ENCODE measurements at regions not wholly inside any gene's neighbourhood (a gene's known extent, or its start where the extent isn't known, plus 50 kb on each side); places are given as distances from the start of the nearest gene placed in this dataset.

DNA sequence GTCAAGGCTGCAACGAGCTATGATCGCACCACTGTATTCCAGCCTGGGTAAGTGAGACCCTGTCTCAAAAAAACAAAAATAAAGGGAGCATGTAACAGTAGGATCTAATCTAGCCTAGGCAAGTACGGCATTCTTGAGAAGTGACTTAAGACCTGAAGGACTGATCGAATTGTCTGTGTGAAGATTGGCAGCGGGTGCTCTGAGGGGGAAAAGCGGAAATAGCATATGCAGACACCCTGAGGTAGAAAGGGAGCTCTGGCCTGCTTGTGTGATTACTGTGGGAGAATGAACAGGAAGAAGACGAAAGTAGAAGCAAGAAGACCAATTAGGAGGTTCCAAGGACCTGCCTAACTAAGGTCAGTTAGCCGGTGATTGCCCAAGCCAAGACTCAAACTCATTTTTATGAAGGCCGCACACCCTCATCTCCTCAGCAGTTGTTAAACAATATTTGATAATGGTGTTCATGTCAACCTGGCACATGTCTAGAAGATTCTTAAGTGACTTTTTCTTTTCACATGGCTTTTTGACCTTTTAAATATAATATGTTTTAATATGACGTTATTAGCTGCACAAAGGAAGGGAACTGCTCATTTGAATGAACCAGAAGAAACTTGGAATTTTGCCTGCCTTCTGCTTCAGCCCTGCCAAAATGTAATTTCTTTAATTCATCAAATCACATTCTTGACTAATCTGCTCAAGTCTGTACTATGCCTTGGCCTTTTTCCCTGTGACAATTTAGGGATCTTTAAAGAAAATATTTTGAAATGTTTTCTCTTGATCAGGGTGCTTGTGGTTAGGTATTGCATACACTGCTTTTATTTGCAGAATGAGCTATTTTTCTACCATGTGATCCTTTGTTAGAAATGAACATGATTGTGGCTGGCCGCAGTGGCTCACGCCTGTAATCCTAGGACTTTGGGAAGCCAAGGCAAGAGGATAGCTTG lies 289.2 kb upstream of the DMRT1 start:
- no peak for DNase-seq

DNA sequence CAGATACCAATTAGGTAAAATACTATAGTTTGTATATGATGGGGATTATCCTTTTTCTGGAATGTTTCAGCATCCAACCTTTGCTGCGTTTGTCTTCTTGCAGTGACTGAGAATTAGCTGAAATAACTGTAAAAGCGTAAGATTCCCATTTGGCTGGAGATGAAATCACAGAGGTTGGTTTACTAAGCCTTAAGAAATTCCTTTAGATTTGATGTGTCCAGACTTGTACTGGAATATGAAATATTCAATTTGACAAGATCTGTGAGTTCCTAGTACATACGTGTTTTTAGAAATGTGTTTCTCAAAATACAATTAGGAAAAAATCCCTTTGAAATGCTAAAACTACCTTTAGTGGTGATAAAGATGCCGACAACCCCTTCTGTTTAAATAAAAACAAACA lies 286.0 kb upstream of the DMRT1 start:
- DNase-seq = no peak

DNA sequence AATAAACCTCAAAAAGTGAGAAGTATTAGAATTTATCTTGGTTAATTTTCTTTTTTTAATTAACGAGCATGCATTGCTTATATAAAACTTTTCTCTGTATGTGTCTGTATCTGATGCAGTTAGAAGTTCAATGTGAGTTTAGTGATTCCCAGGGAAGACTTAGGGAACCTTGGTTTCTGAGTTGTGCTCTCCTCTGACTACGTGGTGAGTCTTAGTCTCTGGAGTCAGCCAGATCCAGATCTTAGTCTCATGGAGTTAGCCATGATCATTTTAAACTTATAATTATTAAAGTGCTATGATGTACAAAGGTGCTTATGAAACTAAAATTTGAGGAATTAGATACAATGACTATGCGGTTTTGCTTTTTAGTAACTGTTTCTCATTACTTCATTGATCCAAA lies 285.3 kb upstream of the DMRT1 start:
- no peak for DNase-seq

DNA sequence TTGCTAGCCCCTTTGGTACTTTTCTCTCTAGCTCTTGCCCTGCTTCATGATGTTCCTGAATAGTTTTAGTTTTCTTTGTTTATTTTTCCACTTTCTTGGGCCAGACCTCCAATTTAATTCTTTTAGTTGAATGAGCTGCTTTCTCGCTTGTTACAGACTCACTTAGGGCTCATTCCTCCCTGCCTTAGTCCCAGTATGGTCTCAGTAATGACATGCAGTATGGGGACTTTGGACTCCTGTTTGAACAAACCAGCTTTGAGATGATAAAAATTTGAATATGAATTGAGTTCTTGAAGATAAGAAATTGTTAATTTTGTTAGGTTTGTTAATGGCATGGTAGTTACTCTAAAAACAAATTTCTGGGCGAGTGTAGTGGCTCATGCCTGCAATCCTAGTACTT lies 284.8 kb upstream of the DMRT1 start:
- no peak for DNase-seq

DNA sequence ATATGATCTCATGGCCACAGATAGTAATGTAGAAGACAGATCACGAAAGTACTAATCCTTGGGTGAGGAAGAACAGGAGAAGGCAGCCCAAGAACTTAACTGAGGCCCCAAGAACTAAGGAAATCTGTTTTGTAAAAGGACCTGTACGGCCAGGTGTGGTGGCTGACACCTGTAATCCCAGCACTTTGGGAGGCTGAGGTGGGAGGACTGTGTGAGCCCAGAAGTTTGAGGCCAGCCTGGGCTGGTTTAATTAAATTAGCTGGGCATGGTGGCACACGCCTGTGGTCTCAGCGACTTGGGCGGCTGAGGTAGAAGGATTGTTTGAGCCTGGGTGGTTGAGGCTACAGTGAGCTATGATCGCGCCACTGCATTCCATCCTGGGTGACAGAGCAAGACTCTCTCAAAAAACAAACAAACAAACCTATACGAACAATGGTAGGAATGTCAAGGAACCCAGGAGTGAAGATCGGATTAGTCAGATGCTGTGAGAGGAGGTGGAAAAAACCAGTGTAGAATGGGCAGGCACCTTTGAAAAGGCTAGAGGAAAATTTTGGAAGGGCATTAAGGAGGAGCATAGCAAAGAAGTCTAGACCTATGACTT lies 283.8 kb upstream of the DMRT1 start:
- DNase-seq = no peak

DNA sequence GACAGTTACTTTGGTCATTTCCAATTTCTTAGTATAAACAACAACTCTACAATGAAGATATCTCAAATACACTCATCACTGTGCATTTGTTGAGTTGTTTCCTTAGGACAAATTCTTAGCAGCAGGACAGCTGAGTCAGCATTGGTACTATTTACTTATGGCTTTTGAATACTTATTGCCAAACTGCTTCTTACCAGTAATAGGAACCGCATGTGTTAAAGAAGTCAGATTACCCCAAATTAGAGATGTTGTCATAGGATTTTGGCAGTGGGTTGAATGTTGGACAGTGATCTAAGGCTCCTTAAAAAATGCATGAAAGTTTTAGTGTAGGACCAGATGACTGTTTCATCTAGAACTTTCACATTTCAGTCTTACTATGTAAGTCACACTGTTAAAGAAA lies 280.1 kb upstream of the DMRT1 start:
- DNase-seq = no peak

DNA sequence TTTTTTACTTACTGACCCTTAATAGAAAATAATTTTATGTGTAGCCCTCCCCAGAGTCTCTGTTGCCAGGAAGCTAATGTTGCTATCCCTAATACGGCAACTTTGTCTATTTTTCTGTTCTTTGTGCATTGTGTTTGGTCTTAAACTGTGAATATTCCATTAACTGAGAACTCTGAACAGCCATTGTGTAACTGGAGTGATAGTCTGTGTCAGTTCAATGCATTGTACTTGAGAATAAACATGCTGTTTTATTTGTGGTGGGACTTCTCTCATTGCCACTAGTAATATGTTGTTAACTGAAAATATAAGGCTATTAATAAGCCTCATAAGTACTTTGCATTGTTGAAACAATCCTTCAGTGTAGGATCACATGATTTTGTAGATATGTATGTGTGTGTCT lies 278.3 kb upstream of the DMRT1 start:
- no peak for DNase-seq

DNA sequence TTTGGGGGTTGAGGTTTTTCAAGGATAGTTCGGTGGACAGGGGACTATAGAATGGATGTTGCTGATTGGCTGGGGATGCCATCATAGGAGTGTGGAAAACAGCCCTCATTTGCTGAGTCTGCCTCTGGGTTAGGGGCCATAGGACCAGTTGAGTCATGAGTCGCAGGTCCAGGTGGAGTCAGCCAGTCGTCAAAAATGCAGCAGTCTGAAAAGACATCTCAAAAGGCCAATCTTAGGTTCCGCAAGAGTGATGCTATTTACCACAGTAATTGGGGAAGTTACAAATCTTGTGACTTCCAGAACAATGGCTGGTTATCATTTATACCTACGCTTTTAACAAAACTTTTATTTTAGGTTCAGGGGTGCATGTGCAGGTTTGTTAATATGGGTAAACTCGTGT lies 276.0 kb upstream of the DMRT1 start:
- DNase-seq = no peak

DNA sequence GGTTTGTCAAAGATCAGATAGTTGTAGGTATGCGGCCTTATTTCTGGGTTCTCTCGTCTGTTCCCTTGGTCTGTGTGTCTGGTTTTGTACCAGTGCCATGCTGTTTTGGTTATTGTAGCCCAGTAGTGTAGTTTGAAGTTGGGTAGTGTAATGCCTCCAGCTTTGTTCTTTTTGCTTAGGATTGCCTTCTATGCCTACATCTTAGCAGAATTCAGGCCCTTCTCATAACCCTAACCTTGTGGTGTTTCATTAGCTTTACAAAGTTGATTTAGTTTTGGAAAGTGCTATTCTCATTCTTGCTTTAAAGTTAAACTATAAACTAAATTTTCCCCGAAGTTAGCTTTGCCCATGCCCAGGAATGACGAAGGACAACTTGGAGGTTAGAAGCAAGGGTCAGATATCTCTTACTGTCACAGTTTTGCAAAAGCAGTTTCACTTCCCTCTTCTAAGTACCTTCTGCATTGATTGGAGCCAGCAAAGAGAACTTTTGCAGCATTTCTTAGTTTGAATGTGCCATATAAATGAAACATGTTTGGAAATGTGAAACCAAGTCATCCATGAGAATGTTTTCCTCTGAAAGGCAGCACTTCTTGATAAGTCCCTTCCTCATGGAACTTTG lies 274.3 kb upstream of the DMRT1 start:
- no peak for DNase-seq

DNA sequence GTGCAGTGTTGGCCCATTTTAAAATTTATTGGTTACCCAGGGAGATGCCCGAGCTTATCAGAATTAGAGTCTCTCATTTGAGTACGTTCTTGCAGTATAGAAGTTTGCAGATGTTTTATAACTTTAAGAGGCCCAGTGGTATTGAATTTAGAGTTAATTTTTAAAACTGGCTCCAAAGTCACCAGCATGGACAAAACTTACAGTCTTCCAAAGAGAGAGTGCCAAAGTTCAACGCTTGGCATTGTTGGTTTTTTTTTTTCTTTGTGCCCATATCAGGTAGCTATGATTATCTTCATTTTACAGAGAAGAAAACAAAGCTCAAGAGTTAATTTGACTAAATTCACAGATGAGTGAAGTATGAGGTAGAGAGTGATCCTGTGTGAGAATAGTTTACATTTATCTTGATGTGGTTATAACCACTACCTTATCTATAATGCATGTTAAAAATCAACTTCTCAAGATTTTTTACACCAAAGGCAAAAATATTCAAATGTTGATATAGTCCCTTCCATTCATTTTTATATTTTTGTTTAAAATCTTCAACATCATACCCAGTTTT lies 273.7 kb upstream of the DMRT1 start:
- DNase-seq = no peak

DNA sequence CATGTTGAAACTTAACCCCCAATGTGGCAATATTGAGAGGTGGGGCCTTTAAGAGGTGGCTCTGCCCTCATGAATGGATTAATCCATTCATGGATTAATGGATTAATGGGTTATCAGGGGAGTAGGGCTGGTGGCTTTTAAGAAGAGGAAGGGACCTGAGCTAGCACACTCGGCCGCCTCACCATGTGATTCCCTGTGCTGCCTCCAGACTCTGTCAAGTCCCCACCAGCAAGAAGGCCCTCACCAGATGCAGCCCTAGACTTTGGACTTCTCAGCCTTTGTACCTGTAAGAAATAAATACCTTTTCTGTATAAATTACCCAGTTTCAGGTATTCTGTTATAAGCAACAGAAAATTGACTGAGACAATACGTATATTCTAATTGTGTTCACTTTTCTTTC lies 272.2 kb upstream of the DMRT1 start:
- no peak for DNase-seq

DNA sequence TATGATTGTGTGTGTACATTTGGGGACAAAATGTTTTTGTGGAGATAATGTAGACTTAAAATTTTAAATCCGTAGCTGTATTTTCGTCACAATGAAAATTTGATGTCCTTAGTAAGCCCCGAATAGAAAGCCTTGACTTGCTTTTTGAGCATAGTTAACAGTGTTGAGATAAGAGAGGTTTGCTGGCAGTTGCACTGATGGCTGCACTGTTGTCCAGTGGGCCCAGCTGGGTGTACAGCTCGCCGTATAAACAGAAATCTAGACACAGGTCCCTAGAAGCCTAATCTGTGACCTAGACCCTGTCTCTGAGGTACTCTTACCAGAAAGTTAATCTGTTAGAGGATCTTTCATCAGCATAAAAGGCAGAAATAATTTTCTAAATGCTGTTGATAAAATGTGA lies 271.3 kb upstream of the DMRT1 start:
- DNase-seq = no peak

DNA sequence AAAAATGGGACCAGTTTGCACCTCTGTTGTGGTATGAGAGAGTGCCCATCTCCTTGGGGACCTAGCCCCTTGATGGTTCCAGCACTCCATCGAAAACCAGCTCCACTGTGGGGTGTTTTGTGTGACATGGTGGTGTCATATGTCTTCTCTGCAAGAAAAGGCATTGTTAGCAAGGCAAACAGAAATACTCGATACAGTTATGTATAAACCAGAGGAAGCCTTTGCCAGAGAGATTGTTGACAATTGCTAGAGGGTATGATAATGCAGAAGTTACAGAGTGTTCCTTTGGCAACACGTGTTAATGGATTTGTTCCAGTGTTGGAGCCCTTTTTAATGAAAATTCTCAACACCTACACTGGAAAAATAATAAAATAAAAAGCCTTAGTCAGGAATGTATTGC lies 270.4 kb upstream of the DMRT1 start:
- DNase-seq = no peak

DNA sequence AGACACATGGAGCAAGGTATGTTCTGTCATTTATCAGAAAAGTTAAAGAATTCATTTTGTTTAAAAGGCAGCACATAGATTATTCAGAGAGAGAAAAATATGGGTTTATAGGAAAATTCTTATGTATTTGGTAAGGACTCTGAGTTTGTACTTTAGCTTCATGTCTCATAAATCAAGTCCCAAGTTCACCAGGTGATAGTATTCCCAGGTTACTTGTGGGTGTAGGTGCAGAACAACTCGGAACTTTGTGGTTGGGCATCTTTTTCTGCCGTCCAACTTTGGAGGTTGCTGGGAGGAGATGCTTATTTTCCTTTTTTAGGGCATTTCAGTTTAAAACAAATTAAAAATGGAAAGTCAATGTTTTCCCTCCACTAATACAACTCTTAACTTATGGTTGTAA lies 269.8 kb upstream of the DMRT1 start:
- no peak for DNase-seq

DNA sequence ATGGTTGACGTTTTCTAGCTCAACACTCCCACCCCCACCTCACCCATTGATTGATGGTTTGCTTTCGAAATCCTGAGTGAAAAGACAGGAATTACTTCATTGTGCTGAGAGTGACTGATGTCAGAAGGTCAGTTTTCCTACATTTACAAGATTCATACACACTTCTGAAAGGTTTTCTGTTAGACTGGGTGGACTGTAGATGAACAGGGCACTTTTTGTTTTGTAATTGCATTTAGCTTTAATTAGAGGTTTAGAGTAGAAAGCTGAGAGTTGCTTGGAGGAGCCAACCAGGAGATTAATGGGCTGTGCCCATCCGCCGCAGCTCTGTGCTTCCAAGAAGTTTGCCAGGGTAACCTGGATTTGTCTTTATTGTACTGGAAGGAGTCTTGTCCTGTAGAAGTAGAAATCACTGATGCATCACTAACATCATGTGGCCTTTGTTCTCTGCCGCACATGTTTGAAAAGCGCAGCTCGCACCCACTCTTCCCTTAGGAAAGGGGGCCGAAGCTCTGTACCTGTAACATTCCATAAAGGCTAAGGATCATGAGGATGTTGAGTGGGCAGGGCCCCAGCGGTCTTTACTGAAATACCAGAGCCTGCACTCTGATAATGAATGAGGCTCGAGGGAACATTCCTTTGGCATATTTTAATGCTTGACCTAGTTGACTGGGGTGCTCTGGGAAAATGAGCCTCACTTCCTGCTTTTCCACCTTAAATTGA lies 267.6 kb upstream of the DMRT1 start:
- peak; percentile 62 for DNase-seq

DNA sequence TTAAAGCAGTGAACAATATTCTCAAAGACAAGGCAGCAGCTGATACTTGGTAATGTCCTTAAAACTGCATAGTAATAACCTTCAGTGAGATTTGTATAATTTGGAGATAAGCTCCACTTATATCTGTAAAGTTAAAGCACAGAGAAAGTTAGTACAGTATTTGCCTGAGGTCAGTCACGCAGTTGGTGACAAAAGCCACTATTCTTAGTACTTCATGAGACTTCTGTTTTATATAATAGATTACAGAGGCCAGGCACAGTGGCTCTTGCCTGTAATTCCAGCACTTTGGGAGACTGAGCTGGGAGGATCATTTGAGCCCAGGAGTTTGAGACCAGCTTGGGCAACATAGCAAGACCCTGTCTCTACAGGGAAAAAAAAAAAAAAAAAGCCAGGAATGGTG lies 266.4 kb upstream of the DMRT1 start:
- no peak for DNase-seq

DNA sequence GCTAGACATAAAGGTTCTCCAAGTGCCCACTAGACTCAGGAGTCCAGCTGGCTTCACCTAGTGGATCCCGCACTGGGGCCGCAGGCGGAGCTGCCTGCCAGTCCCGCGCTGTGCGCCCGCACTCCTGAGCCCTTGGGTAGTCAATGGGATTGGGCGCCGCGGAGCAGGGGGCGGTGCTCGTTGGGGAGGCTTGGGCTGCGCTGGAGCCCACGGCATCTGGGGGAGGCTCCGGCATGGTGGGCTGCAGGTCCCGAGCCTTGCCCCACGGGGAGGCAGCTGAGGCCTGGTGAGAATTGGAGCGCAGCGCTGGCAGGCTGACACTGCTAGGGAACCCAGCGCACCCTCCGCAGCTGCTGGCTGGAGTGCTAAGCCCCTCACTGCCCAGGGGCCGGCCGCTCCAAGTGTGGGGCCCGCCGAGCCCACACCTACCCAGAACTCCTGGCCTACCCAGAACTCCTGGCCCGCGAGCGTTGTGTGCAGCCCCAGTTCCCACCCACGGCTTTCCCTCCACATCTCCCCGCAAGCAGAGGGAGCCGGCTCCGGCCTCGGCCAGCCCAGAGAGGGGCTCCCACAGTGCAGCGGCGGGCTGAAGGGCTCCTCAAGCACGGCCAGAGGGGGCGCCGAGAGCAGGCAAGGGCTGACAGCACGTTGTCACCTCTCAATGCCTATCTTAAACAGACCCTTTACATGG lies 260.7 kb upstream of the DMRT1 start:
- no peak for DNase-seq

DNA sequence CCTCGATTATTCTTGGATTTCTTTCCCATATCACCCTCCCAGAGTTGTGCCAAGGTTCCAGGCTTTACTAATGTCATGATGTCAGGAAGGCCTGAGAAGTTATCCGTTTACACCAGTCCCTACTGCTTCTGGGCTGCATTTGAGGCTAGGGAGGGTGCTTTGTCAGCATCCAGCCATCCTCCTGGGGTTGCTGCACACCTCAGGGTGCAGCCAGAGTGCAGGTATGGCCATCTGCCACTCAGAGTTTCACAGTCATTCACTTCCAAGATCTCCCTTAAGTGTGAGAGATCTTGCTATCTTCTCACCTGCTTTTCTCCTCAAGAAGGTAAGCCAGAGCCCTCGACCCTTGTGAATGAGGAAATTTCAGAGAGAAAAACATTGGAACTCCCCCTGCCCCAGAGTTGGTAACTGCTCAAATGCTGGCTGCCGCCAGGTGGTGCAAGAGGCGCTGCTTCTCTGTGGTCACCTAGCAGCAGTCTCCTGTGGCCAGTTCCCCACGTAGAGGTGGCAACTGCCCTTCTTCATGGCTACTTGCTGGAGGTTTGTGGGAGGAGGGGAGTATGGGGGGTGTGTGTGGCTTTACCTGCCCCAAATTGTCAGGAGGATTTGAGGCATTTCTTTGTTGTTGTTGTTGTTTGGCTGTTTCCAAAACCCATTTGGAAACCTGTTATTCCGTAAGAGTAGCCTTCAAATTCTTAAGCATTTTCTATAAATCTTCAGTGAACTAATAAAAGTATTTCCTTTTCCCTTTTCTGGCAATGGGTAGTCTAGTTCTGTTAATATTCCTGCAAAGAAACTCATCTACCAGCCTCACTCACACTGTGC lies 259.6 kb upstream of the DMRT1 start:
- DNase-seq = no peak

DNA sequence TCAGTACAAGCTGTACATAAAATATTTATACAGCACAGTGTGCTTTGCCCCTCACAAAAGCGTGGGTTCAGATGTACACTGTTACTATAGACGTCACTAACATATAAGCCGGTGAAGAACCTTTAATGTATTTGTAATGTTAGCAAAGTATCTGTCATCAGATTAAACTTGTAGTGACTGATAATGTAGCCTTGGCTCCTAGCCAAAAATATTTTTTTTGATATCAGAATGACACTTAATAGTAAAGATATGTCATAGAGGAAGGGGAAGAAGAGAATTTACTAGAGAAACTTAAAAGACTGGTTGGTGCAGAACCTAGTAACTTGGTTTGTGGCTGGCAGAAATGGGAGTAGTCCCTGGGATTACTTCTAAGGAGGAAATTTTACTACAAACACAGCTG lies 258.7 kb upstream of the DMRT1 start:
- DNase-seq = no peak

DNA sequence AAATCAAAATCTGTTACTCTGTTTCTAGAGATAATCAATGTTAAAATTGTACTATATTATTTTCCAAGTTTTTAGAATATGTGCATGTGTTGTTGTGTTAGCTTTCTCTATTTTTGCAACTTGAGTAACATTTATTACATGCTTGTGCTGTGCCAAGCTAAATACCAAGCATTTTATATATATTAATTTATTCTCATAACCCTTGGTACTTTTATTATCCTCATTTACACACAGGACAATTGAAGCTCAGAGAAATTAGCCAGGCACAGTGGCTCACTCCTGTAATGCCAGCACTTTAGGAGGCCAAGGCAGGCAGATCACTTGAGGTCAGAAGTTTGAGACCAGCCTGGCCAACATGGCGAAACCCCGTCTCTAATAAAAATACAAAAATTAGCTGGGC lies 254.0 kb upstream of the DMRT1 start:
- no peak for DNase-seq

DNA sequence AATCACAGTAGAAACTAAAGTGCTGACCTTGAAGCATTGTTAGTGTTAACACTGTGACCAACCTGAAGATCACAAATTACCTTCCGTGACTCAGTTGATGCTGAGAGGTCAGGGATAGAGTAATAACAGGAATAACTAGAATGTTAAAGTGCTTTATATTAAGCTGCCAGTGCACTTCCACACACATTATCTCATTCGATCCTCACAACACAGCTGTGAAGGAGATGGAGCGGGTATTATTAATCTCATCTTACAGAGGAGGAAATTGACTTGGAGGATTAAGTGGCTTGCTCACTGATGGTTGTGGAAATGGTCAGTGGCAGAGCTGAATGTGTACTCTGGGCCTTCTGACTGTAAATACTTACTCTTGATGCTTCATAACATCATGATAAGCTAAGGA lies 252.5 kb upstream of the DMRT1 start:
- DNase-seq = peak; percentile 27

DNA sequence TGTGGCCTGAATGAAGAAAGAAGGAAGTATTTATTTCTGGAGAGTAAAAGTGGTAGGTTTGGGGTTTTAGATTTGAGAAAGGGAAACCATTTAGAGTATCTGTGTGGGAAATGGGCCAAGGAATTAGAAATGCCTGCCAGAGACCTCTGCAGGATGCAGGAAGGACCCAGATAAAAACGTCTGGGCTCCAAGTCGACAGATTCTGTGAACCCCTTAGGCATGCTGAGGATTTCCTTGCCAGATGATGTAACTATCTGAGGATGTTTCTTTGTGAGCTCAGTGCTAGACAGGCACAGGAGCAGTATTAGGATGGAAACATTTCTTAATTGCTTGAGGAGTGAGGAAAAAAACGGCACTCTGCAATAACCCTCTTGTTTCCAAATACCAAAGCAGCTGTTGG lies 251.8 kb upstream of the DMRT1 start:
- DNase-seq = no peak
